ENCODE measurements at regions not wholly inside any gene's neighbourhood (a gene's known extent, or its start where the extent isn't known, plus 50 kb on each side); places are given as distances from the start of the nearest gene placed in this dataset.

- TF ChIP-seq ZFP91 (CRISPR knock-in tag; IDR thresholded peaks at IDR 0.05; ENCODE audit: borderline replicate concordance) (no peak), BHLHE40 (IDR thresholded peaks at IDR 0.05; ENCODE audit: low read length) (no peak), ZNF280D (CRISPR knock-in tag; IDR thresholded peaks at IDR 0.05) (no peak), MAZ (IDR thresholded peaks at IDR 0.05; ENCODE audit: borderline replicate concordance, low read depth, low read length) (no peak), MAZ (CRISPR knock-in tag; IDR thresholded peaks at IDR 0.05; ENCODE audit: low read depth) (no peak), ZNF746 (CRISPR knock-in tag; IDR thresholded peaks at IDR 0.05) (no peak), ZBTB25 (CRISPR knock-in tag; IDR thresholded peaks at IDR 0.05) (no peak), PRDM15 (CRISPR knock-in tag; IDR thresholded peaks at IDR 0.05) (no peak), ZNF362 (CRISPR knock-in tag; IDR thresholded peaks at IDR 0.05; ENCODE audit: borderline replicate concordance) (no peak), ZNF577 (CRISPR knock-in tag; IDR thresholded peaks at IDR 0.05; ENCODE audit: borderline replicate concordance, low read depth) (no peak), ZNF563 (CRISPR knock-in tag; IDR thresholded peaks at IDR 0.05) (no peak), ZNF281 (CRISPR knock-in tag; IDR thresholded peaks at IDR 0.05; ENCODE audit: borderline replicate concordance) (no peak), PPARG (CRISPR knock-in tag; conservative IDR thresholded peaks at IDR 0.05) (no peak), ZNF263 (CRISPR knock-in tag; IDR thresholded peaks at IDR 0.05) (no peak), FIP1L1 (IDR thresholded peaks at IDR 0.05; ENCODE audit: borderline replicate concordance, insufficient read depth, low read depth, low read length) (no peak), HNF4A (CRISPR knock-in tag; IDR thresholded peaks at IDR 0.05) (no peak)
Observed at GRCh38 chr2:234242459-234242836, 191.9 kb downstream of the SPP2 start (continued).

All from HepG2 (cell line).